ENCODE measurements at regions not wholly inside any gene's neighbourhood (a gene's known extent, or its start where the extent isn't known, plus 50 kb on each side); places are given as distances from the start of the nearest gene placed in this dataset.
"Not testable (repeated sequence)": the region's sequence is repeated elsewhere in the genome, so short reads cannot be mapped to it uniquely, and the experiment has no call there.

DNA sequence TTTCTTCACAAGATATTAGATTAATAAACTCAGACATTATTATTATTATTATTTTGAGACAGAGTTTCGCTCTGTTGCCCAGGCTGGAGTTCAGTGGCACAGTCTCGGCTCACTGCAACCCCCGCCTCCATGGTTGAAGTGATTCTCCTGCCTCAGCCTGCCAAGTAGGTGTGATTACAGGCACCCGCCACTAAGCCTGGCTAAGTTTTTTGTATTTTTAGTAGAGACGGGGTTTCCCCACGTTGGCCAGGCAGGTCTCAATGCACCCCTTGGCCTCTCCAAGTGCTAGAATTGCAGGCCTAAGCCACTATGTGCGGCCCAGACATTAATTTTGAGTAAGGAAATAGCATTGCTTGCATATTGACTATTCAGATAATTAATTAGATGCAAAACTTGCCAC, 554.9 kb upstream of the LRFN5 start:
- no peak for DNase-seq

- no peak for DNase-seq
These were observed 558.9 kb upstream of the LRFN5 start for GRCh38 chr14:41047763-41048162.

DNA sequence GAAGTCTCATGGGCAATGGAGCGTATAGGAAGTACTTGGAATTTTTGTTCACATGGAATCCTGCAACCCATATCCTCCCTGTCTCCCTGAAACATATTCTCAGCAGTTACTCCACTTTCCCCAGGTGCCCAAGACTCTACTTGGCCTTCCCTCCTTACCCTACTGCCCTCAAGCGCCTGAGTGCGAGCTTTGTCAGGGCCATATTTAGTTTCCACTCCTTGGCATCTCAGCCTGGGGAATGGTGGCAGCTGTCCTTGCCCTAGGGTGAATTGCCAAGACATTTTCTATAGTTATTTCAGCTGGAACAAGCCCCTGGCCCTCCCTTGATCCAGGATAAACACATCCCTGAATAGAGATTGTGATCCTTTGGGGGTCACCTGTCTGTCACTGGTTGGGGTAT, 569.3 kb upstream of the LRFN5 start:
- DNase-seq, result no peak

DNA sequence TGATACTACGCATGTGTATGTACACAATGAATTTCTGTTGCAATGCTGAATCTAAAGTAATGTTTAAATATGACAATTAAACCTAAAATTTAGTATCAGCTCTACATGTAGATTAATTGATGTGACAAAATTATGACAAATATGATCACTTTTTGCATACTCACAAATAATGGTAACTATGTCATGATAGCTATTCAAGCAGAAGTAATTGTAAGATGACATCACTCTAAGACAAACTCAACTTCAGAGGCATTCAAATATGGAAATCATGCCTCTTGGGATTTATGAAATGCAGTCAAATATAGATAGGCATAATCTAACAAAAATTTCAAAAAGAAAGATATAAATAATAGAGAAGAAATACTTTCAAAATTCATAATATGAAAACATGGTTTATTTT, 571.7 kb upstream of the LRFN5 start:
- DNase-seq, result no peak

DNA sequence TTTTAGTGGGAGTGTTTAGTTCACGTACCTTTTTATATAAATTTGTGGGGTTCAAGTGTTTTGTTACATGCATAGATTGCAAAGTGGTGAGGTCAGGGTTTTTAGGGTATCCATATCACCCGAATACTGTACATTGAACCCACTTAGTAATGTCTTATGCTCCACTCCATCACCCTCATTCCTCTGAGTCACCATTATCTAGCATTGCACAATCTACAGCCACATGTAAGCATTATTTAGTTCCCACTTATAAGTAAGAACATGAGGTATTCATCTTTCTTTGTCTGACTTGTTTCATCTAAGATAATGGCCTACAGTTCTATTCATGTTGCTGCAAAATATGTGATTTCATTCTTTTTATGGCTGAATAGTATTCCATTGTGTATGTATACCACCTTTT, 583.7 kb upstream of the LRFN5 start:
- no peak for DNase-seq

GRCh38 chr14:41016213-41016612, 590.5 kb upstream of the LRFN5 start:
- no peak for DNase-seq

DNA sequence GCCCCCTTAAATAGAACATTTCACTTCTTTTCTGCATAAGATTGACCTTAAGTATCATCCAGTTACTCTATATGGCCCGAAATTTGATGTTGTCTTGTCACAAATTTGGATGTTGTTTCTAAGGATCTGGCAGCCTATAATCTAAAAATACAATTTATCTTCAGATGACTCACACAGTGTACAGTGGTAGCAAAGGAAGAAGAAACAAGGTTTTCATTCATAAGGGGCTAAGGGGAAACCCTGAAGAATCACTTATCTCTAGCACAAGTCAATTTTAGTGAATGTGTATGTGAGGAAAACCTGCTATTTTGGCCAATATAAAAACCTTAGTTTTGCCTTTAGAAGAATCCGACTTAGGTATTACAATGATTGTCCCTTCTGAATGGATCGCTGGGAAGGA, 606.3 kb upstream of the LRFN5 start:
- no peak for DNase-seq

DNA sequence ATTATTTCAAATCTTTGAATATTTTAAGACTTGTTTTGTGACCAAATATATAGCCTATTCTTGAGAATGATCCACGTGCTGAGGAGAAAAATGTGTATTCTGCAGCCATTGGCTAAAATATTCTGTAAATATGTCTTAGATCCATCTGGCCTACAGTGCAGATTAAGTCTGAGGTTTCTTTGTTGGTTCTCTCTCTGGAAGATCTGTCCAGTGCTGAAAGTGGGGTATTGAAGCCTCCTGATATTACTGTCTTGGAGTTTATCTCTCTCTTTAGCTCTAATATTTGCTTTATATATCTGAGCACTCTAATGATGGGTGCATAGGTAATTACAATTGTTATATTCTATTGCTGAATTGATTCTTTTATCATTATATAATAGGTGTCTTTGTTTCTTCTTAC, 617.4 kb upstream of the LRFN5 start:
- DNase-seq, result no peak

DNA sequence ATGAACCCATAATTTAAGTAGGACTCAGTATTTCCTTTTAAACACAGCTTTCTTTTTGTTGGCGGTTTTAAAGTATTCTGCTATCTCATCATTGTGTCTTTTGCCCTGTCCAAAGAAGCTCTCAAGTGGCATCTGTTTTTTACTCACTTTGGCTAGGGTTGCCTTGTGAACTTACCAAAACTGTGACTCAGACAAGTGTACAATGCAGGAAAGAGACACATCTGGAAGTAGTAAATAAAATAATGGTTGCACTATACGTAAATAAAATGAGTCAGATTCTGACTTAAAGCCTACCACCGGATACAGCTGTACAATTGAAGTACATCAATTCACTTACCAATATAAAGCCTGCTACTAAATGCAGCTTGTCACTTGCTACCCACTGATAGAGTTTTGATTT, 619.2 kb upstream of the LRFN5 start:
- no peak for DNase-seq

- no peak for DNase-seq
These were observed 620.0 kb upstream of the LRFN5 start for GRCh38 chr14:40986655-40987054.

GRCh38 chr14:40985584-40985983, 621.1 kb upstream of the LRFN5 start:
- DNase-seq, result no peak

DNA sequence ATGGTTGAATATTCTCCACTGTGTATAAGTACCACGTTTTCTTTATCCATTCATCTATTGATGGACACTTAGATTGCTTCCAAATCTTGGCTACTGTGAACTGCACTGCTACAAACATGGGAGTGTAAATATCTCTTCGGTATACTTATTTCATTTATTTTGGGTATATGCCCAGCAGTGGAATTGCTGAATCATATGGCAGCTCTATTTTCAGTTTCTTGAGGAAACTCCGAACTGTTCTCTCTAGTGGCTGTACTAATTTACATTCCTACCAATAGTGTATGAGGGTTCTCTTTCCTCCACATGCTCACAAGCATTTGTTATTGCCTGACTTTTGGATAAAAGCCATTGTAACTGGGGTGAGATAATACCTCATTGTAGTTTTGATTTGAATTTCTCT, 623.1 kb upstream of the LRFN5 start:
- DNase-seq, result no peak

- no peak for DNase-seq
These were observed 625.4 kb upstream of the LRFN5 start for GRCh38 chr14:40981247-40981646.

- DNase-seq, result not testable (repeated sequence)
These were observed 646.4 kb upstream of the LRFN5 start for GRCh38 chr14:40960257-40960656.

GRCh38 chr14:40955131-40955505, 651.6 kb upstream of the LRFN5 start:
- no peak for DNase-seq

DNA sequence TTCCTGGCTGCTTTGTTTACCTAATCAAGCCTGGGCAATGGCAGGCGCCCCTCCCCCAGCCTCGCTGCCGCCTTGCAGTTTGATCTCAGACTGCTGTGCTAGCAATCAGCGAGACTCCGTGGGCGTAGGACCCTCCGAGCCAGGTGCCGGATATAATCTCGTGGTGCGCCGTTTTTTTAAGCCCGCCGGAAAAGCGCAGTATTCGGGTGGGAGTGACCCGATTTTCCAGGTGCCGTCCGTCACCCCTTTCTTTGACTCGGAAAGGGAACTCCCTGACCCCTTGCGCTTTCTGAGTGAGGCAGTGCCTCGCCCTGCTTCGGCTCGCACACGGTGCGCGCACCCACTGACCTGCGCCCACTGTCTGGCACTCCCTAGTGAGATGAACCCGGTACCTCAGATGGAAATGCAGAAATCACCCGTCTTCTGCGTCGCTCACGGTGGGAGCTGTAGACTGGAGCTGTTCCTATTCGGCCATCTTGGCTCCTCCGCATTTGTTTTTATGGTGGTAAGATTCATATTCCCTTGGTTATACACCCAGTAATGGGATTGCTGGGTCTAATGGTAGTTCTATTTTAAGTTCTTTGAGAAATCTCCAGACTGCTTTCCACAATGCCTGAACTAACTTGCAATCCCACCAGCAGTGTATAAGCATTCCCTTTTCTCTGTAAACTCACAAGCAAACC, 652.1 kb upstream of the LRFN5 start:
- DNase-seq, result not testable (repeated sequence)

- DNase-seq, result no peak
These were observed 662.2 kb upstream of the LRFN5 start for GRCh38 chr14:40944521-40944920.

- no peak for DNase-seq
These were observed 669.8 kb upstream of the LRFN5 start for GRCh38 chr14:40936861-40937260.

DNA sequence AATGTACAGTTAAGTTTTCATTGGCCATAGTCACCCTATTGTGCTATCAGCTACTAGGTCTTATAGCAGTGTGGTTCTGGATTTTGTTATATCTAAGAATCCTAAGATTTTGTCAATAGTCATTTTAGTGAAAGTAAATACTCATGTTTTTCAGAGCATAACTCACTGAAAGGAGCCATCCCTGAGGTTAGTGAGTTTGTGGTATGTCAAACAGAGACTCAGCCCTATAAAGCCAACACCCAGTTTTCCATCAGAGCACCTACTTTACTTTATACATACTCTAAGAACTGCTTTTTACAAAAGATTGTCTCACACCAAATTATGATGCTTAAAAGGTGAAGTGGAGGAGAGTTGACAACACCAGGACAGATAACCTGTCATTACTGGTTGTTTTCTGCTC, 686.3 kb upstream of the LRFN5 start:
- no peak for DNase-seq

DNA sequence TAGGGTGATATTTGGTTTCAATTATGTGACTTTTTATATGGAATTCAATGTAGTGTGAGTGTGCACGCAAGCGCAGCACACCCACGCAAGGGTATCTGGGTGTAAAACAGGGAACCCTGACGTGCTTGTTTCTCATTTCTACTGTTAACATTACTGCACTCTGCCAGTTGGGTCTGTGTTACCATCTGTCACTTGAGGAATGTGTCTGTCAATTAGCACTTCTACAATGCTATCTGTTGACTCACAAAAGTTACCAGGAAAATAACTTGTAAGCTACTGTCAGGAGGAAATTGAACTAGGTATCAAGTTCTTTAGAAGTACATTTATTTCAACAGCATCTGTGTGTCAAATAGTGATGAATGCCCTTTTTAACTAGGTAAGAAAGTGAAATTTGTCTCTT, 695.5 kb upstream of the LRFN5 start:
- DNase-seq, result no peak

DNA sequence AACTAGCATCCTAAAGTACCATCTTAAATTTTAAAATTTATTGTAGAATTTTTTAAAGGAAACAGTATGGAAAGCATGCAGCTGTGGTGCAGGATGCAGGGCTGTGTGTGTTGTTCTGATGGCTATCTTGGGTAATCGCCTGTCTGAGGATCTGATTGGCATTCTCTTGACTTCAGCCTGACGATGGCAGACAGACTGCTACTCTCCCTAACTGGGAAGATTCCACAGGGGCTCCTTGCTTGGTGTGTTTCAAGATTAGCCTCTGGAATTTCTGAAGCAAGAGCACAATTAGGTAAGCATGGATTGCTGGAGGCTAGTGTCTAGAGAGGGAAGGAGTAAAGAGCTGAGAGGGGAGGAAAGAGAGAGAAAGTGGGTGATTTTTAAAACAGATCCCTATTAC, 696.8 kb upstream of the LRFN5 start:
- no peak for DNase-seq

GRCh38 chr14:40903709-40904108, 703.0 kb upstream of the LRFN5 start:
- DNase-seq, result no peak

DNA sequence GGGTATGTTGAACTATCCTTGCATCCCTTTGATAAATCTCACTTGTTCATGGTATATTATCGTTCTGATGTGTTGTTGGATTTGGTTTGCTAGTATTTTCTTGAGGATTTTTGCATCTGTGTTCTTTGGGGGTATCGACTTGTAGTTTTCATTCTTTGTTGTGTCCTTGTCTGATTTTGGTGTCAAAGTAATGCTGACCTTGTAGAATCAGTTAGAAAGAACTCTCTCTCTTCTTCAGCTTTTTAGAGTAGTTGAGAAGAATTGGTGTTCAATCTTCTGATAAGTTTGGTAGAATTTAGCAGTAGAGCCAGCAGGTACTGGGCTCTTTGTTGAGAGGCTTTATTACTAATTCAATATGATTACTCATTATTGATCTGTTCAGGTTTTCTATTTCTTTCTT, 707.2 kb upstream of the LRFN5 start:
- no peak for DNase-seq

DNA sequence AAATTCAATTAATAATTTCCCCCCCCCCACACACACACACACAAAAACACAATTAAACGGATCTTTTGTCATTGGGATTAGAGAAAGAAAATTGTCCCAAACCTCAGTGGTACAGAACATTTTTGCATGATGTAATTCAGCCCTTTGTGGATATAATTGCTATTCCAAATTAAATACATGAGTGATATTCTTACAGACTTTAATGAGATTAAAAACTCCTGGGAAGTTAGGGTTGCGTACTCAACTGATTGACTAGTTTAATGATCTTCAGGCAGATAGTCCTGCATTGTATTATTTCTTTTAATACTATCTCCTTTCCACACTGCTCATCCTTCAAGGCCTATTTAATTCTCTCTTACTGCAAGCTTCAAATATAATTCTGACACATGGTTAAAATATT, 711.8 kb upstream of the LRFN5 start:
- no peak for DNase-seq

DNA sequence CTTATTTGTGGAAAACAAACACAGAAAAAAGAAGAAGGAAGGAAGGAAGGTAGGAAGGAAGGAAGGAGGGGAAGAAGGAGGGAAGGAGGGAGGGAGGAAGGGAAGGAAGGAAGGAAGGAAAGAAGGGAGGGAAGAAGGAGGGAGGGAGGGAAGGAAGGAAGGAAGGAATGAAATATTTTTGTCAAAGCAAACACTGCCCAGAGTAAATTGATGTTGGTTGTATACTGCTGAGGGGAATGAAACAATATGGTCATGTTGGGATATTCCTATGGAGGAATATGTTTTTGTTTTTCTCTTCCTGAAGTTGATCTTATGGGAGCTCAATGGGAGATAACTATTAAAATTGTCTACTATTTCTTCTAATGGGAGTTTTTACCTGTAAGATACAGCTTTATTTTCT, 717.5 kb upstream of the LRFN5 start:
- DNase-seq, result no peak

DNA sequence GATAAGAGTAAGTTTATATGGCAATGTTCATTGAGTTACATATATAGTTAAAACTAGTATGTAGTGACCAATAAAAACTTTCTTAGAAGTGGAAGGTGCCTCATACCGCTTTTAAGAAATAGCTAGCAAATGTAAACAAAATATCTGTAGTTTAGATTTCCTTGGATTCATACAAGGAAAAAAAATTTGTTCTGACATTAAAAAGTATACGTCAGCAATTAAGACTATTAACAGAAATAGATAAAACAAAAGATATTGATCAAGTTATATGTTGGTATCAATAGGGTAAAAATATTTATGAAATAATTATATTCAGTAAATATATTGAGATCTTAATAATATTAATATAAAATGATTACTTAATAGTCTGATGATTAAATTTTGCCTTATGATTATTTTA, 718.8 kb upstream of the LRFN5 start:
- DNase-seq, result no peak
